Tibial nerve (tissue), 3 donors: ENCODE measurements at regions not wholly inside any gene's neighbourhood (a gene's known extent, or its start where the extent isn't known, plus 50 kb on each side); places are given as distances from the start of the nearest gene placed in this dataset.

Experiments
- CTCF ChIP-seq, 5 experiments: fragments of 200-600 bp in 3 of 5; fragments of 450-650 bp in 2 of 5; sonication (generic) in 3 of 5; IDR thresholded peaks; one replicate each; pipeline ENCODE4 v1.5.1; 2016 to 2019; ENCODE audit warnings: antibody characterized with exemption in 5 of 5, mild to moderate bottlenecking in 3 of 5, moderate library complexity in 2 of 5
- POLR2A ChIP-seq, 2 donors: fragments of 450-650 bp; IDR thresholded peaks; one replicate each; pipeline ENCODE4 v1.6.1; 2017; ENCODE audit warnings: antibody characterized with exemption in 2 of 2, mild to moderate bottlenecking in 2 of 2, moderate library complexity in 2 of 2

GRCh38 chr2:51516667-51517066 lies 484.7 kb upstream of the NRXN1 start:
- TF ChIP-seq CTCF (IDR thresholded peaks at IDR 0.05): no peak
- no peak for TF ChIP-seq POLR2A (IDR thresholded peaks at IDR 0.05)
